Left ventricle myocardium superior (tissue), 1 donor: ENCODE measurements at regions not wholly inside any gene's neighbourhood (a gene's known extent, or its start where the extent isn't known, plus 50 kb on each side); places are given as distances from the start of the nearest gene placed in this dataset.

Source experiments
- ATAC-seq: fragments of 200-7000 bp; cut with Tn5 transposase; one replicate; pipeline ENCODE4 v1.9.1; 2020; ENCODE audit warnings: mild to moderate bottlenecking, moderate library complexity
- DNase-seq: peaks from one replicate; pipeline ENCODE4 v3.0.0-alpha.2; 2020
- intact Hi-C: fragments of 100-400 bp; cut with micrococcal nuclease; formaldehyde crosslinking; loops from one replicate; pipeline ENCODE4 v1.11.0; 2022
- donor health status: DM: no; HTN: yes; CAD: no; lungs with severe emphysema.

- no peak for DNase-seq
- intact Hi-C loops = no loop called here
- ATAC-seq = no peak
Observed at GRCh38 chr10:4561296-4561695, 264.7 kb upstream of the AKR1E2 start.

GRCh38 chr10:4557469-4557868, 268.5 kb upstream of the AKR1E2 start:
- no peak for ATAC-seq

GRCh38 chr10:4556527-4556926, 269.5 kb upstream of the AKR1E2 start:
- ATAC-seq = no peak
- DNase-seq = no peak
- intact Hi-C loops = no loop called here

More at GRCh38 chr10:4557469-4557868, 268.5 kb upstream of the AKR1E2 start:
- intact Hi-C loops = no loop called here
- peak; percentile 23 for DNase-seq

- intact Hi-C loops = no loop called here
- ATAC-seq = no peak
- no peak for DNase-seq
Observed at GRCh38 chr10:4555920-4556319, 270.1 kb upstream of the AKR1E2 start.

- no peak for DNase-seq
- intact Hi-C loops = no loop called here
- ATAC-seq = no peak
Observed at GRCh38 chr10:4549139-4549653, 276.8 kb upstream of the AKR1E2 start.

- ATAC-seq (no peak), DNase-seq (no peak)
- intact Hi-C loops = no loop called here
Observed at GRCh38 chr10:4546931-4547330, 279.1 kb upstream of the AKR1E2 start.

GRCh38 chr10:4546500-4546899, 279.5 kb upstream of the AKR1E2 start:
- DNase-seq (no peak), ATAC-seq (no peak)
- intact Hi-C loops = no loop called here

GRCh38 chr10:4545062-4545461, 280.9 kb upstream of the AKR1E2 start:
- no peak for DNase-seq
- intact Hi-C loops = no loop called here
- no peak for ATAC-seq

GRCh38 chr10:4543938-4544533, 282.0 kb upstream of the AKR1E2 start:
- DNase-seq (no peak), ATAC-seq (no peak)
- intact Hi-C loops = no loop called here

- peak; percentile 53 for ATAC-seq
- intact Hi-C loops = no loop called here
Observed at GRCh38 chr10:4541292-4541691, 284.7 kb upstream of the AKR1E2 start.

GRCh38 chr10:4538016-4538415, 288.0 kb upstream of the AKR1E2 start:
- intact Hi-C loops = no loop called here
- DNase-seq (no peak), ATAC-seq (no peak)

More at GRCh38 chr10:4541292-4541691, 284.7 kb upstream of the AKR1E2 start:
- no peak for DNase-seq

- intact Hi-C loops = no loop called here
- DNase-seq = no peak
- ATAC-seq = no peak
Observed at GRCh38 chr10:4535521-4535920, 290.5 kb upstream of the AKR1E2 start.

GRCh38 chr10:4533621-4534020, 292.4 kb upstream of the AKR1E2 start:
- intact Hi-C loops = no loop called here
- no peak for ATAC-seq
- DNase-seq = no peak

GRCh38 chr10:4532976-4533375, 293.0 kb upstream of the AKR1E2 start:
- no peak for DNase-seq
- intact Hi-C loops = no loop called here
- ATAC-seq = no peak

GRCh38 chr10:4532467-4532866, 293.5 kb upstream of the AKR1E2 start:
- ATAC-seq (no peak), DNase-seq (no peak)
- intact Hi-C loops = no loop called here

- no peak for ATAC-seq
- DNase-seq = no peak
- intact Hi-C loops = no loop called here
Observed at GRCh38 chr10:4532011-4532410, 294.0 kb upstream of the AKR1E2 start.

GRCh38 chr10:4529266-4529665, 296.7 kb upstream of the AKR1E2 start:
- intact Hi-C loops = no loop called here
- DNase-seq (no peak), ATAC-seq (no peak)

GRCh38 chr10:4527281-4527970, 298.6 kb upstream of the AKR1E2 start:
- DNase-seq = no peak
- no peak for ATAC-seq
- intact Hi-C loops = no loop called here

- ATAC-seq (no peak), DNase-seq (no peak)
- intact Hi-C loops = no loop called here
Observed at GRCh38 chr10:4526311-4526731, 299.7 kb upstream of the AKR1E2 start.

- ATAC-seq (no peak), DNase-seq (no peak)
- intact Hi-C loops = no loop called here
Observed at GRCh38 chr10:4525103-4525502, 300.9 kb upstream of the AKR1E2 start.
